Trophoblast cell (in vitro differentiated cells and primary cell): ENCODE measurements at regions not wholly inside any gene's neighbourhood (a gene's known extent, or its start where the extent isn't known, plus 50 kb on each side); places are given as distances from the start of the nearest gene placed in this dataset.
"Not testable (repeated sequence)": the region's sequence is repeated elsewhere in the genome, so short reads cannot be mapped to it uniquely, and the experiment has no call there.

ENCODE experiments used
- DNase-seq, 2 donors: peaks; one replicate each; pipeline ENCODE4 v3.0.0-alpha.2; 2016
- H2AFZ ChIP-seq: 2 replicates; pipeline ENCODE4 v1.6.1; 2013; ENCODE audit warnings: low read length, moderate library complexity, mild to moderate bottlenecking; ENCODE audit not compliant: insufficient read depth, poor library complexity
- H2AK5ac ChIP-seq: 2 replicates; pipeline ENCODE4 v1.6.1; 2013; ENCODE audit warnings: mild to moderate bottlenecking, low read length
- H2BK120ac ChIP-seq: 2 replicates; pipeline ENCODE4 v1.6.1; 2013; ENCODE audit warnings: low read length, mild to moderate bottlenecking, moderate library complexity; ENCODE audit not compliant: insufficient read depth, poor library complexity
- H2BK12ac ChIP-seq: 2 replicates; pipeline ENCODE4 v1.6.1; 2013; ENCODE audit warnings: mild to moderate bottlenecking, low read length, moderate library complexity
- H2BK5ac ChIP-seq: 2 replicates; pipeline ENCODE4 v1.6.1; 2013; ENCODE audit warnings: low read length, low read depth, moderate library complexity, mild to moderate bottlenecking; ENCODE audit not compliant: poor library complexity
- H3K14ac ChIP-seq: 2 replicates; pipeline ENCODE4 v1.6.1; 2013; ENCODE audit warnings: mild to moderate bottlenecking, low read length
- H3K18ac ChIP-seq: 2 replicates; pipeline ENCODE4 v1.6.1; 2013; ENCODE audit warnings: mild to moderate bottlenecking, low read length
- H3K23ac ChIP-seq: 2 replicates; pipeline ENCODE4 v1.6.1; 2013; ENCODE audit warnings: low read length
- H3K27ac ChIP-seq: 2 replicates; pipeline ENCODE4 v1.5.1; 2013; ENCODE audit warnings: low read depth, mild to moderate bottlenecking, inconsistent platforms, low read length, moderate library complexity
- H3K27me3 ChIP-seq: 2 replicates; pipeline ENCODE4 v1.6.1; 2013; ENCODE audit warnings: inconsistent platforms, mild to moderate bottlenecking, low read length, moderate library complexity; ENCODE audit not compliant: insufficient read depth
- H3K36me3 ChIP-seq, 2 experiments: 1 replicate in 1 of 2; 2 replicates in 1 of 2; pipeline ENCODE4 v1.6.1; 2013; ENCODE audit warnings: low read length in 2 of 2, mild to moderate bottlenecking in 2 of 2, moderate library complexity in 1 of 2; ENCODE audit not compliant: insufficient read depth in 2 of 2, control insufficient read depth in 1 of 2
- H3K4ac ChIP-seq: 2 replicates; pipeline ENCODE4 v1.6.1; 2013; ENCODE audit warnings: low read depth, mild to moderate bottlenecking, low read length, moderate library complexity
- H3K4me1 ChIP-seq, 2 experiments: 1 replicate in 1 of 2; 2 replicates in 1 of 2; pipeline ENCODE4 v1.6.1; 2013; ENCODE audit warnings: low read length in 2 of 2, mild to moderate bottlenecking in 2 of 2, moderate library complexity in 1 of 2; ENCODE audit not compliant: insufficient read depth in 2 of 2, control insufficient read depth in 1 of 2
- H3K4me2 ChIP-seq: 2 replicates; pipeline ENCODE4 v1.6.1; 2013; ENCODE audit warnings: inconsistent platforms, mild to moderate bottlenecking, low read length, moderate library complexity
- H3K4me3 ChIP-seq: 2 replicates; pipeline ENCODE4 v1.5.1; 2013; ENCODE audit warnings: mild to moderate bottlenecking, low read depth, low read length, inconsistent platforms
- H3K79me1 ChIP-seq: one replicate; pipeline ENCODE4 v1.6.1; 2013; ENCODE audit warnings: low read length
- H3K79me2 ChIP-seq: 2 replicates; pipeline ENCODE4 v1.6.1; 2013; ENCODE audit warnings: low read length, mild to moderate bottlenecking; ENCODE audit not compliant: control insufficient read depth, insufficient read depth, poor library complexity
- H3K9ac ChIP-seq: 2 replicates; pipeline ENCODE4 v1.6.1; 2013; ENCODE audit warnings: mild to moderate bottlenecking, low read length
- H3K9me3 ChIP-seq: 2 replicates; pipeline ENCODE4 v1.6.1; 2013; ENCODE audit warnings: low read depth, mild to moderate bottlenecking, control low read depth, inconsistent platforms, low read length; ENCODE audit not compliant: insufficient read depth
- H4K12ac ChIP-seq: 2 replicates; pipeline ENCODE4 v1.6.1; 2013; ENCODE audit warnings: low read depth, mild to moderate bottlenecking, low read length, moderate library complexity
- H4K8ac ChIP-seq: 2 replicates; pipeline ENCODE4 v1.6.1; 2013; ENCODE audit warnings: low read depth, mild to moderate bottlenecking, low read length, moderate library complexity
- H4K91ac ChIP-seq: one replicate; pipeline ENCODE4 v1.6.1; 2013; ENCODE audit warnings: low read depth, mild to moderate bottlenecking, low read length, moderate library complexity
- WGBS: extraction: QIAGEN DNeasy Blood & Tissue Kit; methylation state at CpG from one replicate; pipeline ENCODE4 v1.1.7; 2013; ENCODE audit warnings: missing lambda C conversion rate; ENCODE audit not compliant: insufficient read length, insufficient coverage; ENCODE audit errors: extremely low coverage; 5-methylcytosine and 5-hydroxymethylcytosine counted together

DNA sequence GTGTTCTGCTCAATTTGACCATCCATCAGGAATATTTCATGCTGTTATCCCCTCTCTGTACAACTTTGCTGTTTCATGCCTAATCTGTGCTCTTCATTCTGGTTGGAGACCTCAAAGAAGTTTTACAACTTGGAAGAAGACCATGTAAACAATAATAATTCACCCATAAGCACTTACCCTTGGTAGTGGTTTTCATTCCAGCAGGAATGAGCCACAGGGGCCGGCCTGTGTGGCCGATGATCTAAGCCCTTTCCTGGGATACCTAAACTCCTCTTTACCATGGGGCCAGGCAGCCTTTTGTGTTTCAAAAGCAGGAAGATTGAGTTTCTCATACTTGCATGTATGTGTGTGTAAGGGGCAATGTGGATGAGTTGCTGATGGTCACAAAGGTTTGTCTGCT lies 165.0 kb downstream of the FGF1 start:
- H3K4me1 ChIP-seq: no peaks in the 10 kb centered on the region

DNA sequence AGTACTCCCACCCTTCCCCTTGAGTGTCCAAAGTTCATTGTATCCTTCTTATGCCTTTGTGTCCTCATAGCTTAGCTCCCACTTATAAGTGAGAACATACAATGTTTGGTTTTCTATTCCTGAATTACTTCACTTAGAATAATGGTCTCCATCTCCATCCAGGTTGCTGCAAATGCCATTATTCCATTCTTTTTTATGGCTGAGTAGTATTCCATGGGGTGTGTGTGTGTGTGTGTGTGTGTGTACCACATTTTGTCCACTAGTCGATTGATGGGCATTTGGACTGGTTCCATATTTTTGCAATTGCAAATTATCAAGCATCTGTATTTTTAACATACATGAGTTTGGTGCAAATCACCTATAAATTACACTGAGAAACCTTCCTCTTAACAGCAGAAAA lies 166.0 kb downstream of the FGF1 start:
- H3K23ac ChIP-seq, H3K36me3 ChIP-seq, H3K27me3 ChIP-seq, H2AK5ac ChIP-seq, H2BK120ac ChIP-seq, H2BK12ac ChIP-seq, H3K79me1 ChIP-seq, H3K4me2 ChIP-seq, H4K8ac ChIP-seq, H3K79me2 ChIP-seq, H2BK5ac ChIP-seq, H3K27ac ChIP-seq, H3K14ac ChIP-seq, H3K9ac ChIP-seq, H2AFZ ChIP-seq, H3K4me1 ChIP-seq, H4K12ac ChIP-seq, H3K18ac ChIP-seq, H3K9me3 ChIP-seq, H3K4me3 ChIP-seq, H3K4ac ChIP-seq, DNase-seq, H4K91ac ChIP-seq: not testable (repeated sequence)
- WGBS: no CpG with 5 or more reads among the region's 1 CpG

More for the DNA sequence above, 165.0 kb downstream of the FGF1 start:
- Histone ChIP-seq H3K36me3 (no peaks in the 10 kb centered on the region), H2AFZ (no peak overlapping the region), H3K27ac (no peak overlapping the region), H3K4me2 (no peak overlapping the region), H3K18ac (no peak overlapping the region), H3K4me3 (no peak overlapping the region), H2AK5ac (no peak overlapping the region), H2BK12ac (no peak overlapping the region), H4K91ac (no peak overlapping the region), H3K9me3 (peaks cover 6% of the 10 kb centered on the region), H2BK120ac (no peak overlapping the region), H3K27me3 (no peaks in the 10 kb centered on the region), H3K23ac (no peak overlapping the region), H3K4ac (no peak overlapping the region), H3K79me1 (no peaks in the 10 kb centered on the region), H4K8ac (no peak overlapping the region), H3K14ac (no peak overlapping the region), H4K12ac (no peak overlapping the region), H2BK5ac (no peak overlapping the region), H3K9ac (no peak overlapping the region), H3K79me2 (no peaks in the 10 kb centered on the region)
- WGBS: no CpG with 5 or more reads among the region's 2 CpGs
- DNase-seq: no peak

DNA sequence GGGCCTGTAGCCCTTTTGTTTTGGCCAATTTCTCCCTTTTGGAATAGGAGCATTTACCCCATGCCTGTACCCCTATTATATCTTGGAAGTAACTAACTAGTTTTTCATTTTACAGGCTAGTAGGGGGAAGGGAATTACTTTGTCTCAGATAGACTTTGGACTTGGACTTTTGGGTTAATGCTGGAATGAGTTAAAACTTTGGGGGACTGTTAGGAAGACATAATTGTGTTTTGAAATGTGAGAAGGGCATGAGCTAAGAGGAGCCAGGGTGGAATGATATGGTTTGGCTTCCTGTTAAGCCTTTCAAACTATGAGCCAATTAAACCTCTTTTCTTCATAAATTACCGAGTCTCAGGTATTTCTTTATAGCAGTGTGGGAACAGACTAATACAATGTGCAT lies 168.1 kb downstream of the FGF1 start:
- no peak overlapping the region for H3K27ac ChIP-seq
- WGBS: no CpG with 5 or more reads among the region's 1 CpG
- H3K14ac ChIP-seq: no peak overlapping the region

DNA sequence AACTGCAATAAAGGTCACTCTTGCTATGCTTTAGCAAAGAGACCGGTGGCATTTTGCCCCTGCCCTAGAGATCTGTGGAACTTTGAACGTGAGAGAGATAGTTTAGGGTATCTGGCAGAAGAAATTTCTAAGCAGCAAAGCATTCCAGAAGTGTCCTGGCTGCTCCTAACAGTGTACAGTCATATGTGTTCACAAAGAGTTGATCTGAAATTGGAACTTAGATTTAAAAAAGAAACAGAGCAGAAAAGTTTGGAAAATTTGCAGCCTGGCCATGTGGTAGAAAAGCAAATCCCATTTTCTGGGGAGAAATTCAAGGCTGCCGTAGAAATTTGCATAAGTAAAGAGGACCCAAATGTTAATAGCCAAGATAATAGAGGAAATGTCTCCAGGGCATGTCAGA lies 169.2 kb downstream of the FGF1 start:
- no peak overlapping the region for H3K27ac ChIP-seq
- H3K9ac ChIP-seq: no peak overlapping the region
- no peak overlapping the region for H3K4me2 ChIP-seq
- no peak overlapping the region for H4K8ac ChIP-seq
- no peak overlapping the region for H2AFZ ChIP-seq
- H3K14ac ChIP-seq: no peak overlapping the region
- WGBS: no CpG with 5 or more reads among the region's 3 CpGs
- H4K12ac ChIP-seq: no peak overlapping the region
- H3K79me2 ChIP-seq: no peaks in the 10 kb centered on the region
- H2BK12ac ChIP-seq: no peak overlapping the region
- no peak for DNase-seq
- no peaks in the 10 kb centered on the region for H3K36me3 ChIP-seq
- H3K4me3 ChIP-seq: no peak overlapping the region
- H2AK5ac ChIP-seq: no peak overlapping the region
- no peak overlapping the region for H3K23ac ChIP-seq
- H4K91ac ChIP-seq: no peak overlapping the region
- H3K79me1 ChIP-seq: peaks cover 2% of the 10 kb centered on the region
- H3K4me1 ChIP-seq: peaks cover 4 to 6% of the 10 kb centered on the region in 2 experiments
- H2BK5ac ChIP-seq: no peak overlapping the region
- no peak overlapping the region for H3K4ac ChIP-seq
- peaks cover 6% of the 10 kb centered on the region for H3K9me3 ChIP-seq
- no peak overlapping the region for H2BK120ac ChIP-seq
- H3K18ac ChIP-seq: no peak overlapping the region
- H3K27me3 ChIP-seq: no peaks in the 10 kb centered on the region

More for the DNA sequence above, 168.1 kb downstream of the FGF1 start:
- DNase-seq: no peak
- Histone ChIP-seq H4K8ac (no peak overlapping the region), H3K36me3 (no peaks in the 10 kb centered on the region), H3K23ac (no peak overlapping the region), H3K79me2 (no peaks in the 10 kb centered on the region), H3K9ac (no peak overlapping the region), H3K9me3 (peaks cover 6% of the 10 kb centered on the region), H3K27me3 (no peaks in the 10 kb centered on the region), H3K18ac (no peak overlapping the region), H2AK5ac (no peak overlapping the region), H3K4me2 (no peak overlapping the region), H3K4me1 (peaks cover 0 to 1% of the 10 kb centered on the region in 2 experiments), H4K91ac (no peak overlapping the region), H3K4ac (no peak overlapping the region), H2BK120ac (no peak overlapping the region), H3K79me1 (no peaks in the 10 kb centered on the region), H2AFZ (no peak overlapping the region), H3K4me3 (no peak overlapping the region), H4K12ac (no peak overlapping the region), H2BK12ac (no peak overlapping the region), H2BK5ac (no peak overlapping the region)
